Upper lobe of left lung (tissue), 4 donors: ENCODE measurements at regions not wholly inside any gene's neighbourhood (a gene's known extent, or its start where the extent isn't known, plus 50 kb on each side); places are given as distances from the start of the nearest gene placed in this dataset.
"Not testable (repeated sequence)": the region's sequence is repeated elsewhere in the genome, so short reads cannot be mapped to it uniquely, and the experiment has no call there.

Experiments used
- POLR2A ChIP-seq, 4 donors: fragments of 450-650 bp; IDR thresholded peaks; one replicate each; pipeline ENCODE4 v1.5.1; 2016 to 2017; ENCODE audit warnings: antibody characterized with exemption in 4 of 4, mild to moderate bottlenecking in 2 of 4
- POLR2AphosphoS5 ChIP-seq, 2 donors: sonication (generic); formaldehyde crosslinking; IDR thresholded peaks; one replicate each; pipeline ENCODE4 v1.5.1; 2017; ENCODE audit warnings: antibody characterized with exemption in 2 of 2
- TF ChIP-seq, protein P1 (sequence below), 6 experiments: fragments of 450-650 bp in 4 of 6; fragments of 200-600 bp in 2 of 6; sonication (generic) in 2 of 6; IDR thresholded peaks; one replicate each; pipeline ENCODE4 v1.5.1; 2016 to 2019; ENCODE audit warnings: antibody characterized with exemption in 6 of 6

GRCh38 chr2:21239749-21240148 lies 116.0 kb downstream of the TDRD15 start:
- TF ChIP-seq, protein P1, sequence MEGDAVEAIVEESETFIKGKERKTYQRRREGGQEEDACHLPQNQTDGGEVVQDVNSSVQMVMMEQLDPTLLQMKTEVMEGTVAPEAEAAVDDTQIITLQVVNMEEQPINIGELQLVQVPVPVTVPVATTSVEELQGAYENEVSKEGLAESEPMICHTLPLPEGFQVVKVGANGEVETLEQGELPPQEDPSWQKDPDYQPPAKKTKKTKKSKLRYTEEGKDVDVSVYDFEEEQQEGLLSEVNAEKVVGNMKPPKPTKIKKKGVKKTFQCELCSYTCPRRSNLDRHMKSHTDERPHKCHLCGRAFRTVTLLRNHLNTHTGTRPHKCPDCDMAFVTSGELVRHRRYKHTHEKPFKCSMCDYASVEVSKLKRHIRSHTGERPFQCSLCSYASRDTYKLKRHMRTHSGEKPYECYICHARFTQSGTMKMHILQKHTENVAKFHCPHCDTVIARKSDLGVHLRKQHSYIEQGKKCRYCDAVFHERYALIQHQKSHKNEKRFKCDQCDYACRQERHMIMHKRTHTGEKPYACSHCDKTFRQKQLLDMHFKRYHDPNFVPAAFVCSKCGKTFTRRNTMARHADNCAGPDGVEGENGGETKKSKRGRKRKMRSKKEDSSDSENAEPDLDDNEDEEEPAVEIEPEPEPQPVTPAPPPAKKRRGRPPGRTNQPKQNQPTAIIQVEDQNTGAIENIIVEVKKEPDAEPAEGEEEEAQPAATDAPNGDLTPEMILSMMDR (IDR thresholded peaks at IDR 0.05) = not testable (repeated sequence)
- TF ChIP-seq POLR2AphosphoS5, POLR2A (IDR thresholded peaks at IDR 0.05): not testable (repeated sequence)
